ENCODE measurements at regions not wholly inside any gene's neighbourhood (a gene's known extent, or its start where the extent isn't known, plus 50 kb on each side); places are given as distances from the start of the nearest gene placed in this dataset.

DNA sequence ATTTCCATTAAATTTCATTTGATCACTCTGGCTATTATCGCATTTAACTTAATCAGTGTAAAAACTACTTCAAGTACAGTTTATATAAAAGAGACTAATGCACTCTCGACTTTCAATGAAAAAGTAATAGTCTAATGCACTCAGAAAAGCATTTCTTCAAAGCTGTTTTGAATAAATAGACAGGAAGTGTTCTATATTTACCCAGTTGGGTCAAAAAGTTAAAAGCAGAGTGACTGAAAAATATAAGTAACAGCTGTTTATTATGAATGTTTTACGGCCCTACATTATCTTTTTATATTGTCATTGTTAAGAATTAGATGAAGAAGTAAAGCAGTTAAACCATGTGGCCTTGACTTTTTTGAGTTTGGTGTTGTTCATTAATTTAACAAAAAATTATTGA, 391.8 kb downstream of the ZPLD1 start:
- TF ChIP-seq EGR1 (IDR thresholded peaks at IDR 0.05; ENCODE audit: borderline replicate concordance, low read depth, low read length) (no peak), POLR2A (IDR thresholded peaks at IDR 0.05; ENCODE audit: control extremely low read depth in 1 of 2, low read depth in 2 of 2, low read length in 2 of 2) (no peak), HDAC6 (IDR thresholded peaks at IDR 0.05; ENCODE audit: low read depth, low read length) (no peak), EZH2 (IDR thresholded peaks at IDR 0.05; ENCODE audit: low read depth, low read length, severe bottlenecking) (no peak), BRCA1 (IDR thresholded peaks at IDR 0.05; ENCODE audit: low read depth, low read length) (no peak)
- TF ChIP-seq, protein P1, sequence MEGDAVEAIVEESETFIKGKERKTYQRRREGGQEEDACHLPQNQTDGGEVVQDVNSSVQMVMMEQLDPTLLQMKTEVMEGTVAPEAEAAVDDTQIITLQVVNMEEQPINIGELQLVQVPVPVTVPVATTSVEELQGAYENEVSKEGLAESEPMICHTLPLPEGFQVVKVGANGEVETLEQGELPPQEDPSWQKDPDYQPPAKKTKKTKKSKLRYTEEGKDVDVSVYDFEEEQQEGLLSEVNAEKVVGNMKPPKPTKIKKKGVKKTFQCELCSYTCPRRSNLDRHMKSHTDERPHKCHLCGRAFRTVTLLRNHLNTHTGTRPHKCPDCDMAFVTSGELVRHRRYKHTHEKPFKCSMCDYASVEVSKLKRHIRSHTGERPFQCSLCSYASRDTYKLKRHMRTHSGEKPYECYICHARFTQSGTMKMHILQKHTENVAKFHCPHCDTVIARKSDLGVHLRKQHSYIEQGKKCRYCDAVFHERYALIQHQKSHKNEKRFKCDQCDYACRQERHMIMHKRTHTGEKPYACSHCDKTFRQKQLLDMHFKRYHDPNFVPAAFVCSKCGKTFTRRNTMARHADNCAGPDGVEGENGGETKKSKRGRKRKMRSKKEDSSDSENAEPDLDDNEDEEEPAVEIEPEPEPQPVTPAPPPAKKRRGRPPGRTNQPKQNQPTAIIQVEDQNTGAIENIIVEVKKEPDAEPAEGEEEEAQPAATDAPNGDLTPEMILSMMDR (IDR thresholded peaks at IDR 0.05; ENCODE audit: control extremely low read depth in 1 of 3, insufficient read depth in 1 of 3, low read depth in 1 of 3, low read length in 3 of 3): no peak
